Common myeloid progenitor, CD34-positive (primary cell): ENCODE measurements at regions not wholly inside any gene's neighbourhood (a gene's known extent, or its start where the extent isn't known, plus 50 kb on each side); places are given as distances from the start of the nearest gene placed in this dataset.

ENCODE experiments used
- CTCF ChIA-PET: fragments of 350-600 bp; sonication (Branson Sonifier 250); formaldehyde crosslinking; loops from one replicate; lab custom pipeline; 2021; ENCODE audit warnings: antibody characterized with exemption; lab: Charles Lee
- POLR2A ChIA-PET: fragments of 350-600 bp; sonication (Branson Sonifier 250); formaldehyde crosslinking; loops from one replicate; lab custom pipeline; 2021; ENCODE audit warnings: antibody characterized with exemption; lab: Charles Lee
- DNase-seq, 3 donors: peaks; one replicate each; pipeline versions ENCODE4 v3.0.0 to v3.0.0-alpha.2; 2013
- H3K27ac ChIP-seq, 2 experiments: 1 replicate in 1 of 2; 2 replicates in 1 of 2; pipeline ENCODE4 v1.7.0; 2013; ENCODE audit warnings: inconsistent platforms in 2 of 2, low read length in 2 of 2, mild to moderate bottlenecking in 2 of 2, low read depth in 1 of 2, moderate library complexity in 1 of 2; ENCODE audit not compliant: severe bottlenecking in 2 of 2, insufficient read depth in 1 of 2, poor library complexity in 1 of 2
- H3K27me3 ChIP-seq, 5 experiments: replicated peaks in 2 of 5; 1 replicate in 3 of 5; 2 replicates in 2 of 5; pipeline versions ENCODE4 v1.6.1 to v1.7.0; 2013; ENCODE audit warnings: low read length in 4 of 5, mild to moderate bottlenecking in 2 of 5, moderate library complexity in 2 of 5, inconsistent platforms in 1 of 5; ENCODE audit not compliant: insufficient read depth in 5 of 5, control insufficient read depth in 4 of 5
- H3K36me3 ChIP-seq, 4 experiments: 1 replicate in 2 of 4; 2 replicates in 2 of 4; pipeline versions ENCODE4 v1.6.1 to v1.7.0; 2013; ENCODE audit warnings: low read length in 3 of 4, control low read depth in 1 of 4, mild to moderate bottlenecking in 1 of 4; ENCODE audit not compliant: control insufficient read depth in 4 of 4, insufficient read depth in 4 of 4
- H3K4me1 ChIP-seq, 4 experiments: 1 replicate in 3 of 4; 2 replicates in 1 of 4; pipeline versions ENCODE4 v1.6.1 to v1.7.1; 2013; ENCODE audit warnings: low read length in 3 of 4, mild to moderate bottlenecking in 3 of 4, control low read depth in 1 of 4, inconsistent platforms in 1 of 4, moderate library complexity in 1 of 4; ENCODE audit not compliant: control insufficient read depth in 4 of 4, insufficient read depth in 4 of 4; ENCODE audit errors: control extremely low read depth in 1 of 4
- H3K4me3 ChIP-seq, 7 experiments: 1 replicate in 4 of 7; 2 replicates in 3 of 7; pipeline versions ENCODE4 v1.5.1 to v1.7.0; 2013; ENCODE audit warnings: mild to moderate bottlenecking in 7 of 7, low read length in 6 of 7, moderate library complexity in 6 of 7, inconsistent platforms in 2 of 7, low read depth in 2 of 7, control low read depth in 1 of 7; ENCODE audit not compliant: insufficient read depth in 4 of 7, control insufficient read depth in 1 of 7; ENCODE audit errors: extremely low read depth in 1 of 7
- H3K9me3 ChIP-seq, 5 experiments: 1 replicate in 4 of 5; 2 replicates in 1 of 5; pipeline versions ENCODE4 v1.6.1 to v1.7.1; 2013; ENCODE audit warnings: low read length in 4 of 5, mild to moderate bottlenecking in 2 of 5, inconsistent platforms in 1 of 5, low read depth in 1 of 5, moderate library complexity in 1 of 5; ENCODE audit not compliant: control insufficient read depth in 4 of 5, insufficient read depth in 2 of 5; ENCODE audit errors: control extremely low read depth in 1 of 5
- WGBS: methylation state at CpG from one replicate; pipeline ENCODE4 v1.1.5; 2013; ENCODE audit not compliant: insufficient coverage; 5-methylcytosine and 5-hydroxymethylcytosine counted together

DNA sequence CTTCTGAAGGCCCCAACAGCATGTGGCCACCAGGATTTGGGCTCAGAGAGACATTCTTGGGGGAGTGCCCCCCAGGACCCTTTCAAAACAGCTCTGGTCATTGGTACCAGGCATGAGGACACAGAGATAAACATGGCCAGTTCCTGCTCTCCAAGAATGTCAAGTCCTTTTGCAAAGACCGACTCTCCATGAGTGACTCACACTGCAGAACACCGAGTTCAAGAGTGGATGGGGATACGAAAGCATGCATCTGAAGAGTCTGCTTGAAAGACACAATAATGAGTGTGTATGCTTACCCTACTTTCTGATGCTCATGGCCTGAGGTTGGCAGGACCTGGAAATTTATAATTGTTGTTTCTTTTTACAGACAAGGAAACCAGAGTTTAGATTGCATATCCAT lies 450.6 kb downstream of the TSN start:
- Histone ChIP-seq H3K4me1 (no peaks in the 10 kb centered on the region), H3K9me3 (peaks cover 0 to 5% (median 0%) of the 10 kb centered on the region in 5 experiments), H3K36me3 (no peaks in the 10 kb centered on the region), H3K27ac (no peak overlapping the region), H3K4me3 (no peak overlapping the region), H3K27me3 (no peaks in the 10 kb centered on the region)
- POLR2A ChIA-PET = no interaction called here
- DNase-seq = no peak
- WGBS = 100% methylated on average over 2 of the region's 3 CpGs
- CTCF ChIA-PET = no interaction called here

DNA sequence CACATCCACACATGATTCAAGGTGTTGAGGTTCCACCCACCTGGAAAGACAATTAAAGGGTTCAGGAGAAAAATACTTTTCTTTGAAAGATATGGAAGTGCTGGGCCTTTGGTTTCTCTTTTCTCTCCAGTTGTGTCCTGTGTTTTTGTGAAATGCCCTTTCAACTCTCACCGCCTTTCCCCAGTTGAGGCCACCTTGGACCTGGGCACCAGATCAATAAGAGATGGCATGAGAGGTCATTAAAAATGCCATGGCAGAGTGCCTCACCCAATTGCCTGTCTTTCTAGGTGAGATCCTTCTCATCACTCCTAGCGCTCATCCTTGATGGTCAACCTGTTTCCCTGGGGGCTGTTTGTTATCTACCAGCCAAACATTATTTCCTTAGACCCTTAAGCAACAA lies 453.9 kb downstream of the TSN start:
- WGBS = 100% methylated on average over 1 of the region's 2 CpGs
- POLR2A ChIA-PET = no interaction called here
- no peak for DNase-seq
- H3K4me1 ChIP-seq = no peaks in the 10 kb centered on the region
- CTCF ChIA-PET = no interaction called here
- H3K27me3 ChIP-seq = no peaks in the 10 kb centered on the region
- no peak overlapping the region for H3K27ac ChIP-seq
- H3K4me3 ChIP-seq = no peak overlapping the region
- no peaks in the 10 kb centered on the region for H3K36me3 ChIP-seq
- no peaks in the 10 kb centered on the region for H3K9me3 ChIP-seq

DNA sequence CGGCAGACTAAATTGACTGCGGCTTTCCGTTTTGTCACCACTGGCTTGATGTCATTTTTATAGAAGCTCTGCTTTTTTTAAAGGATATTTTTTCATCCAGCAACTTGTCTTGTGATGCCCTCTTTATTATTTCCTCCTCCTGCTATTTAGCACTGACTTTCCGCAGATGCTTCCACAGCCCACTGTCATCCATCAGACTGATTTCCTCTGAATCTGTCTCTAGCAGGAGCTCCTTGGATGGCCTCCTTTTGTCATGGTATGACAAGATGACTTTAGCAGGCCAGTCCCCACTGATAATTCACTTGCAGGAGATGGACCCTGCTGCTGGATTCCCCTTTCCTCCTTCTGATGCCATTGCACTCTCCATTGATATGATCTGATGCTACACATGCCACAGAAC lies 454.6 kb downstream of the TSN start:
- WGBS = 95% methylated on average over 4 of the region's 4 CpGs
- no peaks in the 10 kb centered on the region for H3K9me3 ChIP-seq
- H3K27me3 ChIP-seq = no peaks in the 10 kb centered on the region
- ChIA-PET CTCF (interaction anchor here (1.6 kb wide), 1 partner anchor 19 kb away, joined by 4 read pairs; no protein-coding TSS in a partner anchor), POLR2A (no interaction called here)
- H3K4me3 ChIP-seq = no peak overlapping the region
- no peaks in the 10 kb centered on the region for H3K36me3 ChIP-seq
- H3K4me1 ChIP-seq = no peaks in the 10 kb centered on the region
- no peak for DNase-seq
- H3K27ac ChIP-seq = no peak overlapping the region

DNA sequence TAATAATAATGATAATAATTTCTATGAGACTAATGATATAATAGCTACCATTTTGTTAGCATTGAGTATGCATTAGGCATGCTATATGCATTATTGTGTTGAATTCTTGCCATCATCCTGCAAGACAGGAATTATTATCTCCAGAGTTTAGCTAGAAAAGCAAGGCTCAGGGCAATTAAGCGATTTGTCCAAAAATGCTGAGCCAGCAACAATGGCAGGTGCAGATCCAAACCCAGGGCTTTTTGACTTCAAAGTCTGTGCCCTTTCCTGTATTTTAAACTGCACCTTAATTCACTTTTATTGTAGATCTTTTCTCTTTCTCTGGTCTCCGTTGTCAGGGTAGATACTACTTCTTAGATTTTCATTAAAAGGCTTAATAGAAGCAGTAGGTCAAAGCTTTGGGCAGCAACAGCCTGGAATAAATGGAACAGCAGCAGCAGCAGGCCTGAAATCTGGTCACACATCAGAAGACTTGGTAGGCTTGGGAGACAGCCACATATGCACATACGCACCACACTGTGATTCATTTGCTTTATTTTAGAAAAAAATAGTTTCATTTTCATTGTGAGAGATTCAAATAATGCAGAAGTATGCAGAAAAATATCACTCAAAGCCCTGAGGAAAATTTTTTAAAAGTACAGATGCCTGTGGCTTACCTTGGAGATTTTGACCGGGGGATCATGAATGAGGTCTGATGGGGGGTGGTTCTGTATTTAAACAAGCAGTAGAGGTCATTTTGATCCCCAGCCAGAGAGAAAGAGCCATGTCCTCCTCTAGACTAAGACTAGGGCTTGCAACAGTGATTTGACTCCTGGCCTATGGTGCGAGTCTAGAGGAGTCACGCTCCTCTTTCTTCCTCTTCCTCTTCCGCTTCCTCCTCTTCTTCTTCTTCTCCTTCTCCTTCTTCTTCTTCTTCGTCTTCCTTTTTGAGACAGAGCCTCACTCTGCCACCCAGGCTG lies 455.7 kb downstream of the TSN start:
- Histone ChIP-seq H3K9me3 (no peaks in the 10 kb centered on the region), H3K27me3 (no peaks in the 10 kb centered on the region), H3K4me1 (no peaks in the 10 kb centered on the region), H3K36me3 (no peaks in the 10 kb centered on the region), H3K4me3 (no peak overlapping the region), H3K27ac (no peak overlapping the region)
- POLR2A ChIA-PET = no interaction called here
- CTCF ChIA-PET = interaction anchor here (1.6 kb wide), 1 partner anchor 18 kb away, joined by 4 read pairs; no protein-coding TSS in a partner anchor
- no peak for DNase-seq
- WGBS = 97% methylated on average over 5 of the region's 8 CpGs

DNA sequence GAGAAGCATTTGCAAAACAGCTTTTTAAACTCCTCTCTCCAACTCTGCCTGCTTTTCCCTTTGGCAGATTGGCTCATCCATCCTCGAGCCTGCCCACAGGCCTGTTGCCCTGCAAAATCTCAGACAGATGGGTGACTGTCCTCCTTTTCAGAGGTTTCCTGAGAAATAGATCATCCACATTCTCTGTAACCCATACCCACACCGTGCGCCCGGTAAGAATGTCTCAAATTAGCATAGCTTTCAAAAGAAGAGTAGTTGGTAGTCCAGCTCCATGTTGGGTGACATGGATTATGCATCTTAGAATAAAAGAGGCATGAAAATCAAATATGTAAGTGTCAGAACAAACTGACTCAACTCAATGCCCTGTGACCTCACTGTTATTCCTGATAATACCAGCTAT lies 457.9 kb downstream of the TSN start:
- H3K4me3 ChIP-seq = no peak overlapping the region
- 100% methylated on average over 1 of the region's 4 CpGs for WGBS
- no peaks in the 10 kb centered on the region for H3K27me3 ChIP-seq
- H3K36me3 ChIP-seq = no peaks in the 10 kb centered on the region
- CTCF ChIA-PET = no interaction called here
- no peak for DNase-seq
- POLR2A ChIA-PET = no interaction called here
- H3K27ac ChIP-seq = no peak overlapping the region
- H3K4me1 ChIP-seq = no peaks in the 10 kb centered on the region
- H3K9me3 ChIP-seq = no peaks in the 10 kb centered on the region

DNA sequence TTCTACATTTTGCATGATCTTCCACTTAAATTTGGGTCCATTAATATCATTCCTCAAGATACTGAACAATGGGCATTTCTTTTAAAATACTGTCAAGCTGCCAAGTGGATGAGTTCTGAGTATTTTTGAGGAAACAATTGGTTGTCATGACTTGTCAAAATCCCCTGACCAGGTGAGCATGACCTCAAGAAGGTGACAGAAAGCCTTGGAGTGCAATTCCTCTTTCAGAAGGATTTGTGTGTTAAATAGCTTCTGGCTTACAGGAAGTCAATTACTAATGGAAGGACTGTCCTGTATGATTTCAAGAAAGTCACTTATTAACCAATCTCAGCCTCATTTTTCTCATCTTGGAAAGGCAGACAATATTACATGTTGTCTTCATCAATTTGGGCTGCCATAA lies 460.6 kb downstream of the TSN start:
- H3K27me3 ChIP-seq = no peaks in the 10 kb centered on the region
- H3K4me3 ChIP-seq = no peak overlapping the region
- no peak overlapping the region for H3K27ac ChIP-seq
- POLR2A ChIA-PET = no interaction called here
- H3K36me3 ChIP-seq = no peaks in the 10 kb centered on the region
- no peaks in the 10 kb centered on the region for H3K4me1 ChIP-seq
- no peak for DNase-seq
- H3K9me3 ChIP-seq = no peaks in the 10 kb centered on the region
- CTCF ChIA-PET = no interaction called here

DNA sequence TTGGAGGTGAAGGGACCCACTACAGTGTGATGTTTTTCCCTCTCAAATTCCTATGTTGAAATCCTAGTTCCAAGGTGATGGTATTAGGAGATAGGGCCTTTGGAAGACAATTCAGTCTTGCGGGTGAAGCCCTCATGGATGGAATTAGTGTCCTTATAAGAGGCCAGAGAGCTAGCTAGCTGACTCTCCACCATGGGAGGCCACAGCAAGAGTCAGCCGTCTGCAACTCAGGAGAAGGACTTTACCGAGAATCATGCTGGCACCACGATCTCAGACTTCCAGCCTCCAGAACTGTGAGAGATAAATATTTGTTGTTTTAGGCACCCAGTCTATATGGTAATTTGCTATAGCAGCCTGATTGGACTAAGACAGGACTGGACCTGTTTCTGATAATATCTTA lies 461.4 kb downstream of the TSN start:
- no peak overlapping the region for H3K4me3 ChIP-seq
- H3K4me1 ChIP-seq = no peaks in the 10 kb centered on the region
- H3K9me3 ChIP-seq = no peaks in the 10 kb centered on the region
- WGBS = 100% methylated on average over 1 of the region's 4 CpGs
- ChIA-PET CTCF (no interaction called here), POLR2A (no interaction called here)
- H3K27ac ChIP-seq = no peak overlapping the region
- no peak for DNase-seq
- no peaks in the 10 kb centered on the region for H3K27me3 ChIP-seq
- H3K36me3 ChIP-seq = no peaks in the 10 kb centered on the region
